Vagina (tissue), 2 donors: ENCODE measurements at regions not wholly inside any gene's neighbourhood (a gene's known extent, or its start where the extent isn't known, plus 50 kb on each side); places are given as distances from the start of the nearest gene placed in this dataset.

Experiments used
- DNase-seq, 2 donors: peaks; one replicate each; pipeline ENCODE4 v3.0.0-alpha.2; 2017; ENCODE audit errors: extremely low spot score in 2 of 2
- H3K27ac ChIP-seq: fragments of 200-600 bp; sonication (generic); one replicate; pipeline ENCODE4 v1.5.1; 2019
- H3K27me3 ChIP-seq: fragments of 200-600 bp; sonication (generic); one replicate; pipeline ENCODE4 v1.5.1; 2019
- H3K36me3 ChIP-seq, 2 donors: fragments of 200-600 bp; sonication (generic); one replicate each; pipeline ENCODE4 v1.5.1; 2017 to 2019
- H3K4me1 ChIP-seq: fragments of 200-600 bp; sonication (generic); one replicate; pipeline ENCODE4 v1.5.1; 2019
- H3K4me3 ChIP-seq, 2 donors: fragments of 200-600 bp; sonication (generic); 1 replicate in 1 of 2; 2 replicates in 1 of 2; pipeline ENCODE4 v1.5.1; 2016 to 2019
- H3K9me3 ChIP-seq: fragments of 200-600 bp; sonication (generic); one replicate; pipeline ENCODE4 v1.5.1; 2019
- CTCF ChIP-seq, 3 experiments: fragments of 450-650 bp in 2 of 3; fragments of 200-600 bp in 1 of 3; sonication (generic) in 1 of 3; IDR thresholded peaks; one replicate each; pipeline ENCODE4 v1.5.1; 2017 to 2019; ENCODE audit warnings: antibody characterized with exemption in 3 of 3, mild to moderate bottlenecking in 2 of 3, moderate library complexity in 2 of 3
- POLR2A ChIP-seq, 2 donors: fragments of 450-650 bp; IDR thresholded peaks; one replicate each; pipeline ENCODE4 v1.6.1; 2017; ENCODE audit warnings: antibody characterized with exemption in 2 of 2, mild to moderate bottlenecking in 2 of 2, moderate library complexity in 2 of 2
- POLR2AphosphoS5 ChIP-seq, 2 donors: sonication (generic); formaldehyde crosslinking; IDR thresholded peaks; one replicate each; pipeline ENCODE4 v1.9.0; 2017; ENCODE audit warnings: antibody characterized with exemption in 2 of 2, mild to moderate bottlenecking in 2 of 2, low read depth in 1 of 2; ENCODE audit not compliant: insufficient read depth in 1 of 2
- intact Hi-C: fragments of 100-400 bp; cut with DNase I; formaldehyde crosslinking; loops from one replicate; pipeline ENCODE4 v1.15.1; 2023

GRCh38 chr13:22002893-22003292 is 332.0 kb downstream of the FGF9 start:
- no peak overlapping the region for H3K27ac ChIP-seq
- no peak for DNase-seq
- no peak overlapping the region for H3K4me3 ChIP-seq
- intact Hi-C loops = no loop called here
- TF ChIP-seq POLR2A (IDR thresholded peaks at IDR 0.05) (no peak), CTCF (IDR thresholded peaks at IDR 0.05) (no peak)
- no peaks in the 10 kb centered on the region for H3K27me3 ChIP-seq
- H3K4me1 ChIP-seq = no peaks in the 10 kb centered on the region
- no peaks in the 10 kb centered on the region for H3K9me3 ChIP-seq
- no peaks in the 10 kb centered on the region for H3K36me3 ChIP-seq

- no peaks in the 10 kb centered on the region for H3K27me3 ChIP-seq
These were observed 338.6 kb downstream of the FGF9 start for GRCh38 chr13:22009500-22009899.

GRCh38 chr13:22009937-22010336 is 339.1 kb downstream of the FGF9 start:
- TF ChIP-seq CTCF (IDR thresholded peaks at IDR 0.05) (no peak), POLR2A (IDR thresholded peaks at IDR 0.05) (no peak)
- no peak overlapping the region for H3K27ac ChIP-seq
- no peaks in the 10 kb centered on the region for H3K36me3 ChIP-seq
- intact Hi-C loops = no loop called here
- H3K27me3 ChIP-seq = no peaks in the 10 kb centered on the region
- no peaks in the 10 kb centered on the region for H3K9me3 ChIP-seq
- H3K4me3 ChIP-seq = no peak overlapping the region
- DNase-seq = no peak
- no peaks in the 10 kb centered on the region for H3K4me1 ChIP-seq

More at GRCh38 chr13:22009500-22009899, 338.6 kb downstream of the FGF9 start:
- Histone ChIP-seq H3K4me1 (no peaks in the 10 kb centered on the region), H3K4me3 (no peak overlapping the region), H3K27ac (no peak overlapping the region), H3K36me3 (no peaks in the 10 kb centered on the region), H3K9me3 (no peaks in the 10 kb centered on the region)
- DNase-seq = no peak
- TF ChIP-seq CTCF (IDR thresholded peaks at IDR 0.05) (no peak), POLR2AphosphoS5 (IDR thresholded peaks at IDR 0.05; ENCODE audit: insufficient read depth in 1 of 2, low read depth in 1 of 2) (no peak), POLR2A (IDR thresholded peaks at IDR 0.05) (no peak)
- intact Hi-C loops = no loop called here

- no peaks in the 10 kb centered on the region for H3K36me3 ChIP-seq
- H3K9me3 ChIP-seq = no peaks in the 10 kb centered on the region
- H3K27me3 ChIP-seq = no peaks in the 10 kb centered on the region
- DNase-seq = no peak
- no peak overlapping the region for H3K27ac ChIP-seq
- H3K4me1 ChIP-seq = no peaks in the 10 kb centered on the region
- intact Hi-C loops = no loop called here
- TF ChIP-seq POLR2AphosphoS5 (IDR thresholded peaks at IDR 0.05; ENCODE audit: insufficient read depth in 1 of 2, low read depth in 1 of 2) (no peak), CTCF (IDR thresholded peaks at IDR 0.05) (no peak), POLR2A (IDR thresholded peaks at IDR 0.05) (no peak)
- H3K4me3 ChIP-seq = no peak overlapping the region
These were observed 341.8 kb downstream of the FGF9 start for GRCh38 chr13:22012686-22013085.

- no peak for TF ChIP-seq POLR2AphosphoS5 (IDR thresholded peaks at IDR 0.05; ENCODE audit: insufficient read depth in 1 of 2, low read depth in 1 of 2)
- no peak for TF ChIP-seq CTCF (IDR thresholded peaks at IDR 0.05)
- TF ChIP-seq POLR2A (IDR thresholded peaks at IDR 0.05) = no peak
- no peak overlapping the region for H3K27ac ChIP-seq
- intact Hi-C loops = no loop called here
These were observed 343.6 kb downstream of the FGF9 start for GRCh38 chr13:22014469-22014868.

More at GRCh38 chr13:22014469-22014868, 343.6 kb downstream of the FGF9 start:
- H3K4me3 ChIP-seq = no peak overlapping the region
- DNase-seq = no peak
- H3K36me3 ChIP-seq = no peaks in the 10 kb centered on the region
- no peaks in the 10 kb centered on the region for H3K27me3 ChIP-seq
- no peaks in the 10 kb centered on the region for H3K9me3 ChIP-seq
- no peaks in the 10 kb centered on the region for H3K4me1 ChIP-seq
